OCI-LY3 (cell line): ENCODE measurements at regions not wholly inside any gene's neighbourhood (a gene's known extent, or its start where the extent isn't known, plus 50 kb on each side); places are given as distances from the start of the nearest gene placed in this dataset.

Experiments
- H2AFZ ChIP-seq: fragments of 200-600, 300-600 bp; shearing (Covaris generic); 2 replicates; pipeline ENCODE4 v1.6.0; 2014; ENCODE audit warnings: antibody characterized with exemption, low read depth, low read length
- H3K27ac ChIP-seq: fragments of 200-600, 300-600 bp; sonication (generic); 2 replicates; pipeline ENCODE4 v1.5.1; 2014; ENCODE audit warnings: mild to moderate bottlenecking, low read length, moderate library complexity, mixed read lengths
- H3K27me3 ChIP-seq: fragments of 200-600, 300-600 bp; sonication (generic); 2 replicates; pipeline ENCODE4 v1.6.1; 2014; ENCODE audit warnings: low read depth, low read length, mixed read lengths
- H3K36me3 ChIP-seq: fragments of 200-600, 300-600 bp; sonication (generic); replicated peaks from 2 replicates; pipeline ENCODE3; 2014; ENCODE audit warnings: low read depth, low read length, mixed read lengths
- H3K4me1 ChIP-seq: fragments of 300-600, 200-600 bp; sonication (generic); 2 replicates; pipeline ENCODE4 v1.6.1; 2014; ENCODE audit warnings: low read length, mixed read lengths
- H3K4me2 ChIP-seq: fragments of 200-600, 300-600 bp; sonication (generic); 2 replicates; pipeline ENCODE4 v1.6.1; 2014; ENCODE audit warnings: low read length, mixed read lengths
- H3K4me3 ChIP-seq: fragments of 300-600, 200-600 bp; sonication (generic); 2 replicates; pipeline ENCODE4 v1.5.1; 2014; ENCODE audit warnings: antibody characterized with exemption, mild to moderate bottlenecking, low read length, moderate library complexity
- H3K79me2 ChIP-seq: fragments of 300-600, 200-600 bp; shearing (Covaris generic); 2 replicates; pipeline ENCODE4 v1.6.1; 2014; ENCODE audit warnings: mild to moderate bottlenecking, low read length, mixed read lengths
- H3K9ac ChIP-seq: fragments of 300-600, 200-600 bp; shearing (Covaris generic); 2 replicates; pipeline ENCODE4 v1.6.0; 2014; ENCODE audit warnings: mild to moderate bottlenecking, low read length, moderate library complexity
- H3K9me3 ChIP-seq: fragments of 200-600, 300-600 bp; shearing (Covaris generic); 2 replicates; pipeline ENCODE4 v1.6.1; 2014; ENCODE audit warnings: low read length, mixed read lengths; ENCODE audit not compliant: insufficient read depth
- H4K20me1 ChIP-seq: fragments of 200-600, 300-600 bp; sonication (generic); 2 replicates; pipeline ENCODE4 v1.6.1; 2016; ENCODE audit warnings: low read length, mixed read lengths; ENCODE audit not compliant: insufficient read depth
- CTCF ChIP-seq: fragments of 200-600, 300-600 bp; sonication (generic); IDR thresholded peaks from 2 replicates; pipeline ENCODE4 v1.5.1; 2014; ENCODE audit warnings: antibody characterized with exemption, low read length, low read depth
- EZH2phosphoT487 ChIP-seq: fragments of 200-600 bp; shearing (Covaris generic); IDR thresholded peaks from 2 replicates; pipeline ENCODE4 v1.6.1; 2018; ENCODE audit warnings: antibody characterized with exemption, mixed run types, low read depth

- Histone ChIP-seq H4K20me1 (no peaks in the 10 kb centered on the region), H3K27me3 (no peaks in the 10 kb centered on the region), H3K4me3 (no peak overlapping the region), H3K4me2 (no peak overlapping the region), H2AFZ (no peak overlapping the region), H3K36me3 (no peaks in the 10 kb centered on the region), H3K4me1 (no peaks in the 10 kb centered on the region), H3K79me2 (no peaks in the 10 kb centered on the region), H3K27ac (no peak overlapping the region), H3K9me3 (no peaks in the 10 kb centered on the region), H3K9ac (no peak overlapping the region)
- no peak for TF ChIP-seq EZH2phosphoT487
These were observed 81.2 kb upstream of the GDF10 start for GRCh38 chr10:47218803-47219202.

GRCh38 chr10:47222461-47222860 is 77.5 kb upstream of the GDF10 start:
- H4K20me1 ChIP-seq: no peaks in the 10 kb centered on the region
- H3K79me2 ChIP-seq: no peaks in the 10 kb centered on the region
- no peak overlapping the region for H3K9ac ChIP-seq
- no peak overlapping the region for H3K4me2 ChIP-seq
- no peaks in the 10 kb centered on the region for H3K4me1 ChIP-seq
- no peak overlapping the region for H3K27ac ChIP-seq
- H3K4me3 ChIP-seq: no peak overlapping the region
- H2AFZ ChIP-seq: no peak overlapping the region
- H3K9me3 ChIP-seq: no peaks in the 10 kb centered on the region
- H3K27me3 ChIP-seq: no peaks in the 10 kb centered on the region
- H3K36me3 ChIP-seq: no peaks in the 10 kb centered on the region
- TF ChIP-seq CTCF (no peak), EZH2phosphoT487 (no peak)

- H3K4me1 ChIP-seq: no peaks in the 10 kb centered on the region
- no peaks in the 10 kb centered on the region for H3K9me3 ChIP-seq
- no peak overlapping the region for H3K9ac ChIP-seq
- H3K4me2 ChIP-seq: no peak overlapping the region
- no peaks in the 10 kb centered on the region for H3K79me2 ChIP-seq
- H4K20me1 ChIP-seq: no peaks in the 10 kb centered on the region
- H3K36me3 ChIP-seq: no peaks in the 10 kb centered on the region
- H3K4me3 ChIP-seq: no peak overlapping the region
- no peak for TF ChIP-seq EZH2phosphoT487
- TF ChIP-seq CTCF: no peak
- H3K27ac ChIP-seq: no peak overlapping the region
- no peaks in the 10 kb centered on the region for H3K27me3 ChIP-seq
- H2AFZ ChIP-seq: no peak overlapping the region
These were observed 76.8 kb upstream of the GDF10 start for GRCh38 chr10:47223236-47223635.

- no peaks in the 10 kb centered on the region for H3K79me2 ChIP-seq
These were observed 75.3 kb upstream of the GDF10 start for GRCh38 chr10:47224546-47225218.

More at GRCh38 chr10:47224546-47225218, 75.3 kb upstream of the GDF10 start:
- H3K9me3 ChIP-seq: no peaks in the 10 kb centered on the region
- H3K36me3 ChIP-seq: no peaks in the 10 kb centered on the region
- no peaks in the 10 kb centered on the region for H4K20me1 ChIP-seq
- no peak overlapping the region for H3K9ac ChIP-seq
- H3K27me3 ChIP-seq: no peaks in the 10 kb centered on the region
- no peak overlapping the region for H3K4me3 ChIP-seq
- H2AFZ ChIP-seq: no peak overlapping the region
- TF ChIP-seq CTCF (no peak), EZH2phosphoT487 (no peak)
- no peak overlapping the region for H3K4me2 ChIP-seq
- no peak overlapping the region for H3K27ac ChIP-seq
- no peaks in the 10 kb centered on the region for H3K4me1 ChIP-seq
